Stimulated activated naive CD8-positive, alpha-beta T cell treated with anti-CD3 and anti-CD28 coated beads, Interleukin-15, amount 100 ng/mL, for 72 hours (primary cell): ENCODE measurements at regions not wholly inside any gene's neighbourhood (a gene's known extent, or its start where the extent isn't known, plus 50 kb on each side); places are given as distances from the start of the nearest gene placed in this dataset.

Source experiments
- ATAC-seq: fragments of 150-1000 bp; cut with Tn5 transposase; 2 replicates; pipeline ENCODE4 v1.10.0; 2021; ENCODE audit warnings: mild to moderate bottlenecking, moderate library complexity
- DNase-seq, 2 donors: peaks; one replicate each; pipeline ENCODE4 v3.0.0; 2021 to 2022
- H3K27ac Mint-ChIP-seq, 2 donors: one replicate each; pipeline ENCODE4 v1.8.0; 2022; ENCODE audit warnings: mild to moderate bottlenecking in 2 of 2, mixed read lengths in 2 of 2, moderate library complexity in 2 of 2
- H3K27me3 Mint-ChIP-seq: one replicate; pipeline ENCODE4 v1.8.0; 2022; ENCODE audit warnings: mixed read lengths
- H3K4me1 Mint-ChIP-seq: one replicate; pipeline ENCODE4 v1.8.0; 2022; ENCODE audit warnings: mild to moderate bottlenecking, mixed read lengths
- H3K4me3 Mint-ChIP-seq, 2 donors: one replicate each; pipeline ENCODE4 v1.8.0; 2022; ENCODE audit warnings: mild to moderate bottlenecking in 2 of 2, mixed read lengths in 2 of 2, moderate library complexity in 1 of 2
- H3K9me3 Mint-ChIP-seq, 2 donors: one replicate each; pipeline ENCODE4 v1.8.0; 2022; ENCODE audit warnings: mixed read lengths in 2 of 2

DNA sequence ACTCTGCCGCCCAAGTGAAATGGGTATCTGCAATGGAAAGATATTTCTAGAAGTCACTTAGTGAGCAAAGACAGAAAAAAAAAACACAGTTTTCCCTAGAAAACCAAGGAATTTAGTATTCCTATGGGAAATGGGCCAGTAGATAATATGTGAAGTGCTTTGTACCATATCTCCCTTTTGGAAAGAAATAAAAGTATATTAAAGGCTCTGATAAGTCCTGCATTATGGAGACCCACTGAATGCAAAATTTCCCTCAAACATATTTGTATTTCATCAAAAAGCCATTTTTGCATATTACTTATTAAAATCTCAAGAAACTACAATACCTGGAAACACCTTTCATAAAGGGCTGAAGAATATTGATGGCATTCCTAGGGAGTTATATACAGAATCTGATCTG, 51.6 kb upstream of the DYNLRB2 start:
- Mint-ChIP-seq H3K27ac (no peak overlapping the region), H3K27me3 (peaks cover 13% of the 10 kb centered on the region), H3K4me3 (no peak overlapping the region), H3K4me1 (no peaks in the 10 kb centered on the region), H3K9me3 (peaks cover 4 to 7% of the 10 kb centered on the region in 2 donors)
- DNase-seq (no peak), ATAC-seq (no peak)

DNA sequence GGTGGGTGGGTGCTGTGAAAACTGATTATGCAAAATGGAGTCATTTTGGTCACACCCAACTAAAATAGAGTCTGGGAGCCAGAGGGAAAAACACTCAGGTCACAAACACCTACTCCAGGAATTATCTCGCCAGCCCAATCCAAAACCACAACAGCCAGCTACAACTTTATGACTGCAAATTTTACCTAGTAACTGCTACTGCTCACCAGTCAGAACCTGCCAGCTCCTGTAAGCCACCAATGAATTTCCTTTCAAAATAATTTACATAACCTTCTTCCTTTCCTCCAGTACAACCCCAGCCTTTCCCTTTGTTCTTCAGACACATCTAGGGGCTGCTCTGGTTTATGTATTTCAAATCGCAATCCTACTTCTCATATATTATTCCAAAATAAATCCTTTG, 52.6 kb upstream of the DYNLRB2 start:
- Mint-ChIP-seq H3K27me3 (peaks cover 14% of the 10 kb centered on the region), H3K27ac (no peak overlapping the region), H3K9me3 (peaks cover 4 to 12% of the 10 kb centered on the region in 2 donors), H3K4me3 (no peak overlapping the region), H3K4me1 (peaks cover 8% of the 10 kb centered on the region)
- ATAC-seq (no peak), DNase-seq (no peak)

DNA sequence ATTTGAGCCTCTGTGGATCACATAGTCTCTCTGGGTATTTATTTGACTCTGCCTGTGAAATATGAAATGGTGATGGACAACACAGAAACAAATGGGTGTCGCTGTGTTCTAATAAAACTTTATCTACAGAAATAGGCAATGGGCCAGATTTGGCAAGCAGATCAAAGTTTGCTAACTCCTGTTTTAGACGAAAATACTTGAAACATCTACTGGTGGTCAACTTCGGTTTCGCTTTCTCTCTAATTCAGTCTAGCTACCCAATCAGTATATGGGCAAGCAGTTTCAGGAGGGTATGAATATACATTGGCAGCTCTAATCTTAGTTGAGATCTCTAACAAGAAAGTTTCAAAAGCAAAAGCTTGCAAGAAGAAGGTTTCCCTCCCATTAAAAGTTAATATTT, 60.1 kb upstream of the DYNLRB2 start:
- H3K27me3 Mint-ChIP-seq: peaks cover 50% of the 10 kb centered on the region

DNA sequence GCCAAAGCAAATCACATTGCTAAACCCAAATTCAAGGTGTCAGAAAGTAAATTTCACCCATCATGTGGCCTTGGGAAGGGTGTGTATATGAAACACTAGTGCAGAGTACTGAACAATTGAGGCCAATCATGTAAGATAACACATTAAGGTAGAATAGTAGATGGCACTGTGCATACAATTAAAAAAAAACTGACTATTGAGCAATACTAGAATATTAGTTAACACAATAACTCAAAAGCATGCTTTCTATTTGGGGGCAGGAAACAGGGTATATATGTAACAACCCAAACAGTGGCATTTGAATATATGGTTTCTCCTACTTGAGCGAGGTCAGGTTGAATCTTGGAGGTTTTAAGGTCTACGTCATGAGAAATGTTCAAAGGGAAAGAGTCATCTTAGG, 63.0 kb upstream of the DYNLRB2 start:
- Mint-ChIP-seq H3K27ac (no peak overlapping the region), H3K27me3 (peaks cover 41% of the 10 kb centered on the region), H3K4me1 (no peaks in the 10 kb centered on the region), H3K9me3 (peaks cover 0 to 4% of the 10 kb centered on the region in 2 donors), H3K4me3 (no peak overlapping the region)
- ATAC-seq (no peak), DNase-seq (no peak)

More for the DNA sequence above, 60.1 kb upstream of the DYNLRB2 start:
- Mint-ChIP-seq H3K4me1 (peaks cover 9% of the 10 kb centered on the region), H3K9me3 (peaks cover 0 to 20% of the 10 kb centered on the region in 2 donors), H3K27ac (no peak overlapping the region), H3K4me3 (no peak overlapping the region)
- ATAC-seq (no peak), DNase-seq (no peak)

DNA sequence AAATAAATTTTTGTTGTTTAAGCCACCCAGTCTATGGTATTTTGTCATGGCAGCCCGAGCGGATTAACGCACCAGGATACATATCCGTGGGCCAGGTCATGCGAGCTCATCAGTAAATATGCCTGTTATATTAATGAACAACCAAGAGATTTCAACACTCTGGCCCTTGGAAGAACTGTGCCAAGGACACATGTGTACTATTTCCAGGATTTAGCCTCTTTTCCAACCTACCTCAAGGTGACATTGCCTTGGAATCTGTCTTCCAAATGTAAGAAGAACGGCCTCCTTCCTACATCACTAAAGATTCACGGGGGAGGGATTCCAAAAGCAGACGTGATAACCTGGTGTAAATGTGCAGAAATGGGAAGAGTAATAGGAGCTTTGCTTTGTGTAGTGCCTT, 72.8 kb upstream of the DYNLRB2 start:
- Mint-ChIP-seq H3K4me3 (no peak overlapping the region), H3K9me3 (no peaks in the 10 kb centered on the region), H3K27ac (no peak overlapping the region), H3K4me1 (no peaks in the 10 kb centered on the region), H3K27me3 (peaks cover 24% of the 10 kb centered on the region)
- DNase-seq: no peak
- no peak for ATAC-seq

DNA sequence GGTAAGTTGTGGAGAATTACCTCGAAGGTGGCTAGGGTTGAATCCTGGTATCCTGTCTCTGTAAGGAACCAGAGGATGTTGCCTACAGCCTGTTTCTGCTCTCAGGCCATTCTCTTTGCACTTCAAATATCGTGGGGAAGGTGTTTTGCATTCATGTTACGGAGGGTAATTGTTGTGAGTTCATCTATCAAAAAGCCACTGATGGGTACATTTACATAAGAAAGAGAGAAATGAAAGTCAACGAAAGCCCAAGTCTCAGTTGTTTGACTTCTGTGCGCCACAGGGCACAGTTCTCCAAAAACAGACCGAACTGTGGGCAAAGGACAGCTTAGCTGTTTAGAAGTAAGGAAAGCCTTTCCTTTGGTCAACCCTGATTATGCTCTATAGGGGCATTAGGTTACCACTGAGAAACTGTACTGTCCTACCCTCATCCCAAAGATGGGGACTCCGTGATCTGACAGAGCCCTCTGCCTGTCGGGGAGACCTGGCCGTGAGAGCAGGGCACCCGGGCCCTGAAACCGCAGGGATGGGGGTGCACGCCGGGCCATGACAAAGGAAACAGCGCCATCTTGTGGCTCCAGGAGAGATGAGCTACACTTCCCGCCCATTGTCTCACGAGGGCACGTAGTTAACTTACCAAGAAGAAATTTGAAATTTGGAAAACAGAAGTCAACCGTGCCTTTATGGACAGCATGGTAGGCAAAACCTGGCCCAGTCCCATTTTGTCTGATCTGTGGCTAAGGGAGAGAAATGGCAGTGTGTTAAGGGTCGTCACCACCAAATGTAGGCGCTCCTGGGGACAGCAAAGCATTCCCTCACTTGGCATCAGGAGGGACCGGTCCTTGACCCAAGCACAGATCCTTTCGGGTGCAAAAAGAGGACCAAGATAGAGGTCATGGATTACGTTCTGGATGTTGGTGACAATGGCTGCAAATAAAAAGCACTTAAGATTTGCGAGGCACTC, 74.5 kb upstream of the DYNLRB2 start:
- Mint-ChIP-seq H3K27ac (no peak overlapping the region), H3K27me3 (peaks cover 21% of the 10 kb centered on the region), H3K9me3 (no peaks in the 10 kb centered on the region), H3K4me3 (no peak overlapping the region), H3K4me1 (no peaks in the 10 kb centered on the region)
- peak; percentile 74 for ATAC-seq
- peak; percentile 46 to 58 for DNase-seq

DNA sequence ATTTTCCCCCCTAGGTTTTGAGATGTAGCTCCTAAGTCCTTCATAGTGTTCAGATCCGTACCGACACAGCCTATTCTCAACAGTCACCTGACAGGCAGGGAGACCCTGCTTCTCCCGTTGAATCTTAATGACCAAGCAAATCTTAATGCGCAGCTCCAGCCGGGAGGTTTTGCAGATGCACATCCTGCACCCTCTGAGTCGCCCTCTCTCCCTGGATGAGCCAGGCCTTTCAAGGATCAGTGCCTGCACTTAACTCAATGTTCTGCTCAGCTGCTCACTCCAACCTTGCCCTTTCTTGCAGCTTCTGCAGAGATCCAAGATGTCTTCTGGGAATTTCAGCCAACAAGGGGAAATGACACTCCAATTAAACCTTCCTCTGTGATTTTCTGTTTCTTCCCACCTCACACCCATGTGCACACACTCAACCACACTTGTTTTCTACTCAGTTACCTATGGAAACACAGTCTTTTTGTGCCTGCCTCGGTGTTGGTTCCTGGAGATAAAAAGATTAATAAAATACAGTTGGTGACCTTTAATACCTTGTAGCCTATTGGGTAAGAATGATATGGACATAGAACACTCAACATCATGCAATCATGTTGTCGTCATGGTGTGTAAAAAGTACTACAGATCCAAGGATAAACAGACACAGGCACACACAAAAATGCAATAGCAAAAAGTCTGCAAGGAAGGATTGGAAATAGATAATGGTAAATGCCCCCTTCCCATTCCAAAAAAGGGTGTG, 76.9 kb upstream of the DYNLRB2 start:
- DNase-seq (no peak), ATAC-seq (no peak)

DNA sequence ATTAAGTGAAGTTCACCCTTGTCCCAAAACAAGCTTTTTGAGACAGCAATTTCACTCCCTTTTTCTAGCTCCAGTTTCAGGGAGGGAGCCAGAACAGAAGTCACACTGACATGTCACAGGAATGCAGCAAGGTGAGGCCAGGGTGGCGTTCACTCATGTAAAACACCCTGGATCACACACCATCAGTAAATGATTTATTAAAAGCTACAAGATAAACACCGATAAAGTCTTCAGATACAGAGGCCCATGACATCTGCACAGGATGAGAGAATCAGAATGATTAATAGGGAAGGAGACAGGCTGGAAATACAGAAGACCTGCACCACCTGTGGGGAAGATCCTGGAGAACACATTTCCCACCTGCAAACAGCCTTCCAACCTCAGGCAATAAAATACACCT, 77.5 kb upstream of the DYNLRB2 start:
- H3K4me1 Mint-ChIP-seq: no peaks in the 10 kb centered on the region
- H3K4me3 Mint-ChIP-seq: no peak overlapping the region
- ATAC-seq: no peak

More for the DNA sequence above, 76.9 kb upstream of the DYNLRB2 start:
- no peak overlapping the region for H3K27ac Mint-ChIP-seq
- no peaks in the 10 kb centered on the region for H3K9me3 Mint-ChIP-seq
- H3K4me1 Mint-ChIP-seq: no peaks in the 10 kb centered on the region
- peaks cover 29% of the 10 kb centered on the region for H3K27me3 Mint-ChIP-seq
- no peak overlapping the region for H3K4me3 Mint-ChIP-seq

DNA sequence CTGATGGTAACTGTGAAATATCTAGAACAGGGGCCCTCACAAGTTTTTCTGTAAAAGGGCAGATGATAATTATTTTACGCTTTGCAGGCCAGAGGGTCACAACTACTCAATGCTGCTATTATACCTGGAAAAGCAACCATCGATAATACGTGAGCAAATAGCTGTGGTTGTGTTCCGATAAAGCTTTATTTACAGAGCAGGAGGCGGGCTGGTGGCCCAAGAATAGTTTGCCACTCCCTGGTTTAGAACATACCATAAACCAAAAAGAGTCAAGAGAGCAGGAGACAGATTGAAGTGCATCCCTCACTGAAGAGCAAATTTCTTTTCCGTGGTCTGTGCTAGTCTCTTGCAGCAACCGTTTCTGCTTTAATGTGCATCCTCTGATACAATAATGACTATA, 77.9 kb upstream of the DYNLRB2 start:
- no peaks in the 10 kb centered on the region for H3K4me1 Mint-ChIP-seq
- DNase-seq: no peak
- no peak for ATAC-seq
- H3K9me3 Mint-ChIP-seq: no peaks in the 10 kb centered on the region
- no peak overlapping the region for H3K27ac Mint-ChIP-seq
- no peak overlapping the region for H3K4me3 Mint-ChIP-seq
- H3K27me3 Mint-ChIP-seq: peaks cover 35% of the 10 kb centered on the region

More for the DNA sequence above, 77.5 kb upstream of the DYNLRB2 start:
- no peaks in the 10 kb centered on the region for H3K9me3 Mint-ChIP-seq
- H3K27me3 Mint-ChIP-seq: peaks cover 32% of the 10 kb centered on the region
- DNase-seq: no peak
- no peak overlapping the region for H3K27ac Mint-ChIP-seq

DNA sequence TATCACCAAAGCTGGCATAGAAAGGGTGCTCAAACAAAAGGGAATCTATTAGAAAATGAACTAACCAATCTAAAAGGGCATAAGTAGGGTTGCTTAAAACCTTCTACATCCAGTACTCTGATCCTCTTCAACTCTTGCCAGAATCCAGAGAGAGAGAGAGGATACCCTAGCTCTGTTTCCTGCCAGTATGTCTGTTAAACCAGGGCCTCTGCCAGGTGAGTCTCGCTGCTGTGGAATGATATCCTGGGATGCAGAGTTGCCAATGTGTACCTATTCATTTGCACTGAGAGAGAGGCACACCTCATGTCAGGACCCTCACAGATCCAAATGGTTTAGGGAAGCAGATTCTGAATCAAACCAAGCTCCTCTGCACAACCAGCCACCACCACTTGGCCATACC, 79.8 kb upstream of the DYNLRB2 start:
- no peak overlapping the region for H3K27ac Mint-ChIP-seq
- no peak overlapping the region for H3K4me3 Mint-ChIP-seq
- DNase-seq: no peak
- no peaks in the 10 kb centered on the region for H3K9me3 Mint-ChIP-seq
- no peaks in the 10 kb centered on the region for H3K4me1 Mint-ChIP-seq
- peaks cover 42% of the 10 kb centered on the region for H3K27me3 Mint-ChIP-seq
- ATAC-seq: no peak

DNA sequence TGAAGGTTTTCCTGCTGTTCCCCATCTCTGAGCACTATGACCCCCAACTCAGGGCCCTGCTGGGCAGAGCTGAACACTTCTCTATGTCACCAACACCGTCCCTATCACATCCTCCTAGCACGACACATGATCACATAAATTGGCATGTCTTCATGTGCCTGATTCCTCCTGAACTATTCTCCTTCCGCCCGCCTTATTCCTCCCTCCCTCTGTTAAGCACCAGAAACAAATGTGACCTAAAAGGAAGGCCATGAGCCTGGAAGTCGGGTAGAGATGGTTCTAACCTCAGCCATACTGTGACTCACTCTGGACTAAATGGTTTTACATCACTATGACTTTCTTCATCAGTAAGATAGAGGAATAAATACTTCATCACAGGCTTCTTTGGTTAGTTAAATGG, 80.8 kb upstream of the DYNLRB2 start:
- H3K27me3 Mint-ChIP-seq: peaks cover 41% of the 10 kb centered on the region

DNA sequence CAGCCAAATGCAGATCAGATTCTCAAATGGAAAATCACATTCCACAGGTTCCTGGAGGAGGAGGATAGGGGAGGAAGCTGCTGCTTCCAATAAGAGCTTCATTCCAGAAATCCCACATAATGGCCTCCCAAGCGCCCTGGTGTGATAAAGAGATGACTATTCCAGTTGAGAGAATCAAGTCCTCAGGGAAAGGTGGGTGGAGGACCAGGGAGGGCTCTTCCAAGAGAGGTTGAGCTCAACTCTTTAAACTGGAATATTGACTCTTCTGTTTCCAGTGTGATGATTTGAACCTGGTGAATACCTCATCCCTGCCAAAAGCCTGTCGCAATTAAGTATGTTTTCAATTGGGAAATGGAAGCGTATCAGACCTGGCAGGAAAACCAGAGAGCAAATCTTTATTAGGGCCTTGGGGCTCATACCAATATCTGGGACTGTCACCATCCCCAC, 81.4 kb upstream of the DYNLRB2 start:
- DNase-seq (no peak), ATAC-seq (no peak)
- no peak overlapping the region for H3K4me3 Mint-ChIP-seq
- no peak overlapping the region for H3K27ac Mint-ChIP-seq
- H3K27me3 Mint-ChIP-seq: peaks cover 35% of the 10 kb centered on the region
- H3K4me1 Mint-ChIP-seq: no peaks in the 10 kb centered on the region
- H3K9me3 Mint-ChIP-seq: no peaks in the 10 kb centered on the region

More for the DNA sequence above, 80.8 kb upstream of the DYNLRB2 start:
- Mint-ChIP-seq H3K4me1 (no peaks in the 10 kb centered on the region), H3K9me3 (no peaks in the 10 kb centered on the region), H3K27ac (no peak overlapping the region), H3K4me3 (no peak overlapping the region)
- no peak for ATAC-seq
- no peak for DNase-seq

DNA sequence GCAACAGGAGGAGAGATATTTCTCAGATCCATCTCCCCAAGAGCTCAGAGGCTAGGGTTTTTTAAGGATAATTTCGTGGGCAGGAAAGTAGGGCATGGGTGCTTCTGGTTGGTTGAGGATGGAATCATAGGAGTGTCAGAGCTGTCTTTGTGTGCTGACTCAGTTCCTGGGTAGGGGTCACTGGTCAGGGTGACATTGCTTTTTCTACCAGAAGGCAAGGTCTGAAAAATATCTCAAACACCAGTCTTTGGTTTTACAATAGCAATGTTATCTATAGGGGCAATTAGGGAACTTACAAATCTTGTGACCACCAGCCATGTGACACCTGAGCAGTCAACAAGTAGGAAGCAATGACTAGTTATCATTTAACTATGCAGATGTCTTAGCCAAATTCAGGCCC, 82.9 kb upstream of the DYNLRB2 start:
- Mint-ChIP-seq H3K27me3 (peaks cover 27% of the 10 kb centered on the region), H3K4me3 (no peak overlapping the region), H3K9me3 (no peaks in the 10 kb centered on the region), H3K4me1 (no peaks in the 10 kb centered on the region), H3K27ac (no peak overlapping the region)
- ATAC-seq (no peak), DNase-seq (no peak)

DNA sequence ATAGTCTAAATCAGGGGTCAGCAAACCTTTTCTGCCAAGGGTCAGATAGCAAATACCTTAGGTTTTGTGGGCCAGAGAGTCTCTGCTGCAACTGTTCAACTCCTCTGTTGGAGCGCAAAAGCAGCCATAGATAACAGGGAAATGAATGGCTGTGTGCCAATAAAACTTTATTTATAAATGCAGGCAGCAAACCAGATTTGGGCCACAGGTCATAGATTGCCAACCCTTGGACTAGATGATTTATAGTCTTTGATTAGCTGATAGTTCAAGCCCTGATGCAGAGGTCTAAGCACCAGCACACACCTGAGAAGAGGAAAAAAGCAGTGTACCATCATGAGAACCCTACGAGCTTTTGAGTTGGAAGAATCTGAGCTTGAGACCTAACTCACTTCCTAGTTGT, 86.0 kb upstream of the DYNLRB2 start:
- ATAC-seq (no peak), DNase-seq (no peak)
- H3K27me3 Mint-ChIP-seq: peaks cover 22% of the 10 kb centered on the region
- H3K27ac Mint-ChIP-seq: no peak overlapping the region
- H3K9me3 Mint-ChIP-seq: no peaks in the 10 kb centered on the region
- H3K4me3 Mint-ChIP-seq: no peak overlapping the region
- H3K4me1 Mint-ChIP-seq: no peaks in the 10 kb centered on the region

DNA sequence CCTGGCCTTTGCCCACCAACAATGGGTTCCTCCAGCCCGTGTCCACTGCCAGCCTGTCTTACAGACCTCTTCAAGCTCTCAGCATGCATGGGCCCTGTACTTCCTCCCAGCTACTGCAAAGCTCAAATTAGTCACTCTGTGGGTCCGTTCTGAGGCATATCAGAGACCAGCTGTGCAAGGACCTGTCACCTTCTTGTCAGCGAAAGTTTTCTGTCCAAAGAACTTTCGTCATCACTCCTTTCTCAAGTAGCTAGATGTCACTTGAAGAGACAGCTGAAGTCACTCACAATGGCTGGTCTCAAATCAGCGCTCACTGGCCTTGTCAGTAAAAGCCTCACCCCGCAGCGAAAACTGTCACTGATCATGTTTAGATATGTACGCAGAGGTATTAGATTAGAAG, 91.4 kb upstream of the DYNLRB2 start:
- no peak overlapping the region for H3K4me3 Mint-ChIP-seq
- no peaks in the 10 kb centered on the region for H3K9me3 Mint-ChIP-seq
- H3K27ac Mint-ChIP-seq: no peak overlapping the region
- DNase-seq (no peak), ATAC-seq (no peak)
- H3K4me1 Mint-ChIP-seq: no peaks in the 10 kb centered on the region
- no peaks in the 10 kb centered on the region for H3K27me3 Mint-ChIP-seq

DNA sequence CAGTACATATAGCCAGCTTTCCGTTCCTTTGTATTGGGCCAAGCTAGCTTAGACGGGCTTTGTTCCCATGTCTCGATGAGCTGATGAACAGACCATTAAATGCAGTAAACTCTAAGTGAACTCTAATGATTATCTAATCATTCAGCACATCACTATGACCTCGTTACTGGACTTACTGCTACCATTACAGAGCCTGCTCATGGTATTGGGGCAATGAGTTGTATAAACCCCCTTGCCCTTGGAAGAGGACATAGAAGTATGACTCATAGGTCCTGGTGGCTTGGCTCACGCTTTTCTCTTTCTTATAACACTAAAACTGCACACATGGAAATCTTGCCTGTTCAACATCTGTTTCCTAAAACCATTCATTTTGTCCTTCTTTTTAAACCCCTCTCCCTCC, 93.6 kb upstream of the DYNLRB2 start:
- Mint-ChIP-seq H3K27me3 (no peaks in the 10 kb centered on the region), H3K4me3 (no peak overlapping the region), H3K27ac (no peak overlapping the region), H3K9me3 (no peaks in the 10 kb centered on the region), H3K4me1 (no peaks in the 10 kb centered on the region)
- DNase-seq (no peak), ATAC-seq (no peak)
